ENCODE measurements at regions not wholly inside any gene's neighbourhood (a gene's known extent, or its start where the extent isn't known, plus 50 kb on each side); places are given as distances from the start of the nearest gene placed in this dataset.

DNA sequence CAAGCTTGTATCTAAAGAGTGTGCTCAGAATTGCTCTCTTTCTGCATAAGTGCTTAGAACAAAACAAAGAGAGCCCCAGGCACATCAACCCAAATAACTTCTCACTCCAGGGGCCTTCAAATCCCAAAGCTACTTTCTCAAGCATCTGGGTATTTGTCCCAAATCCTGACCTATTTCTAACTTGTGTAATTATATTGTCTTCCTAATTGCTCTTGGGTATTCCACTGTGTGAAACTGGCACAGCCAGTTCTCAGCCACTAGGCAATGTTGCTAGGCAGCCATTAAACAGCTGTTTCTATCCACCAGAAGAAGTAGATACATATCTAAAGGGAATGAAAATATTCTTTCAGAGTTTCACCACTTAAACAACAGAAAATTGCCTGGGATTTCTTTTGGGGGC lies 198.8 kb downstream of the PRELID2 start:
- intact Hi-C loops (cut with micrococcal nuclease; ENCODE audit: unreplicated experiment): no loop called here
- in situ Hi-C loops (cut with HindIII; ENCODE audit: extremely low pct_ligation_motif_present, low pct_unique_long_range_greater_than_20kb): no loop called here
- FAIRE-seq: no peak

More for the DNA sequence above, 198.8 kb downstream of the PRELID2 start:
- Histone ChIP-seq H3K4me1 (ENCODE audit: insufficient read depth, low read length) (no peaks in the 10 kb centered on the region), H3K9ac (ENCODE audit: insufficient read depth, low read depth, low read length) (no peak overlapping the region), H3K4me2 (ENCODE audit: low read depth, low read length) (no peak overlapping the region), H3K36me3 (replicated peaks in 1 of 2; ENCODE audit: control insufficient read depth in 1 of 2, insufficient read depth in 2 of 2, low read length in 2 of 2) (no peaks in the 10 kb centered on the region), H3K27ac (ENCODE audit: extremely low read length, insufficient read depth, low read length) (no peak overlapping the region), H3K4me3 (replicated peaks in 1 of 3; ENCODE audit: insufficient read depth in 1 of 3, low read depth in 2 of 3, low read length in 3 of 3) (no peak overlapping the region), H3K27me3 (ENCODE audit: control insufficient read depth in 1 of 2, insufficient read depth in 2 of 2, low read length in 2 of 2) (no peaks in the 10 kb centered on the region), H3K79me2 (ENCODE audit: insufficient read depth, low read length) (no peaks in the 10 kb centered on the region), H2AFZ (ENCODE audit: low read length) (no peak overlapping the region), H4K20me1 (ENCODE audit: insufficient read depth, low read length) (no peaks in the 10 kb centered on the region), H3K9me3 (ENCODE audit: low read length) (no peaks in the 10 kb centered on the region)
- no peak for DNase-seq (ENCODE audit: low spot score)
- no peak for ATAC-seq
- BruUV-seq (replicated peaks): no TSS peak
- ChIA-PET CTCF (ENCODE audit: low intra/inter-chr PET ratio, low total read pairs) (no interaction called here), POLR2A (no interaction called here)
- TF ChIP-seq ZNF275 (CRISPR knock-in tag; IDR thresholded peaks at IDR 0.05; ENCODE audit: borderline replicate concordance): no peak
- TF ChIP-seq ZNF263 (CRISPR knock-in tag; IDR thresholded peaks at IDR 0.05): no peak
- TF ChIP-seq ZFAT (CRISPR knock-in tag; conservative IDR thresholded peaks at IDR 0.05): no peak
- TF ChIP-seq ZNF879 (CRISPR knock-in tag; IDR thresholded peaks at IDR 0.05): no peak
- no peak for TF ChIP-seq FOXC1 (CRISPR knock-in tag; IDR thresholded peaks at IDR 0.05; ENCODE audit: borderline replicate concordance)
- no peak for TF ChIP-seq SP5 (CRISPR knock-in tag; IDR thresholded peaks at IDR 0.05; ENCODE audit: borderline replicate concordance, low read depth)
- TF ChIP-seq ZNF737 (CRISPR knock-in tag; IDR thresholded peaks at IDR 0.05; ENCODE audit: borderline replicate concordance): no peak
- TF ChIP-seq ZNF264 (CRISPR knock-in tag; IDR thresholded peaks at IDR 0.05): no peak
- no peak for TF ChIP-seq CBX5 (CRISPR knock-in tag; IDR thresholded peaks at IDR 0.05; ENCODE audit: borderline replicate concordance)
- TF ChIP-seq CCAR2 (optimal IDR thresholded peaks at IDR 0.05; ENCODE audit: low read depth, low read length): no peak
- no peak for TF ChIP-seq SKI (IDR thresholded peaks at IDR 0.05; ENCODE audit: partially characterized antibody)
- no peak for TF ChIP-seq RNF2 (conservative IDR thresholded peaks at IDR 0.05; ENCODE audit: low read depth)
- TF ChIP-seq SYNCRIP (IDR thresholded peaks at IDR 0.05; ENCODE audit: insufficient read depth, low read depth, low read length): no peak
- no peak for TF ChIP-seq ZNF570 (CRISPR knock-in tag; IDR thresholded peaks at IDR 0.05; ENCODE audit: borderline replicate concordance)
- TF ChIP-seq EED (CRISPR knock-in tag; IDR thresholded peaks at IDR 0.05): no peak
- TF ChIP-seq SAP130 (CRISPR knock-in tag; IDR thresholded peaks at IDR 0.05; ENCODE audit: low read depth): no peak
- TF ChIP-seq GPBP1L1 (CRISPR knock-in tag; IDR thresholded peaks at IDR 0.05): no peak
- TF ChIP-seq FOXM1 (CRISPR knock-in tag; IDR thresholded peaks at IDR 0.05): no peak
- TF ChIP-seq STAT5B (CRISPR knock-in tag; IDR thresholded peaks at IDR 0.05): no peak
- no peak for TF ChIP-seq ZNF230 (CRISPR knock-in tag; IDR thresholded peaks at IDR 0.05)

Measured in HepG2 (cell line).